ENCODE measurements at regions not wholly inside any gene's neighbourhood (a gene's known extent, or its start where the extent isn't known, plus 50 kb on each side); places are given as distances from the start of the nearest gene placed in this dataset.
"Not testable (repeated sequence)": the region's sequence is repeated elsewhere in the genome, so short reads cannot be mapped to it uniquely, and the experiment has no call there.

GRCh38 chr6:105862936-105863607 is 223.1 kb upstream of the PRDM1 start:
- no peak overlapping the region for H3K27ac ChIP-seq (ENCODE audit: insufficient read depth, low read depth, low read length)
- no peaks in the 10 kb centered on the region for H3K36me3 ChIP-seq (ENCODE audit: control insufficient read depth in 2 of 2, extremely low read depth in 1 of 2, insufficient read depth in 2 of 2, low read length in 2 of 2)
- H3K79me2 ChIP-seq (ENCODE audit: control insufficient read depth, insufficient read depth, low read length): no peaks in the 10 kb centered on the region
- intact Hi-C loops (cut with micrococcal nuclease): no loop called here
- ChIA-PET POLR2A (no interaction called here), CTCF (no interaction called here)
- BruUV-seq (replicated peaks): no TSS peak
- no peaks in the 10 kb centered on the region for H3K4me1 ChIP-seq (ENCODE audit: control insufficient read depth, extremely low read depth, insufficient read depth, low read length)
- no peaks in the 10 kb centered on the region for H3K9me1 ChIP-seq (replicated peaks; ENCODE audit: control insufficient read depth, extremely low read depth, insufficient read depth, low read length)
- DNase-seq (ENCODE audit: low read depth, low spot score) (no peak), FAIRE-seq (no peak)
- no peaks in the 10 kb centered on the region for H3K27me3 ChIP-seq (ENCODE audit: control insufficient read depth in 2 of 2, insufficient read depth in 2 of 2, low read length in 2 of 2)
- dilution Hi-C loops (cut with MboI; ENCODE audit: extremely low pct_ligation_motif_present, low sequenced_read_pairs): no loop called here
- H2AFZ ChIP-seq (ENCODE audit: low read depth, low read length): no peak overlapping the region
- TF ChIP-seq MAX (IDR thresholded peaks at IDR 0.05; ENCODE audit: insufficient read depth, insufficient read length): no peak
- no peak for TF ChIP-seq EZH2 (IDR thresholded peaks at IDR 0.05; ENCODE audit: borderline replicate concordance, low read depth, low read length, severe bottlenecking)
- TF ChIP-seq POLR2AphosphoS5 (IDR thresholded peaks at IDR 0.05; ENCODE audit: insufficient read depth, low read depth, low read length): no peak
- TF ChIP-seq POLR2A (IDR thresholded peaks at IDR 0.05; ENCODE audit: low read depth, low read length): no peak
- no peak for TF ChIP-seq CTCF (IDR thresholded peaks at IDR 0.05; ENCODE audit: extremely low read depth in 1 of 2, insufficient read depth in 1 of 2, low read depth in 1 of 2, low read length in 2 of 2)
- no peak for TF ChIP-seq JUN (IDR thresholded peaks at IDR 0.05; ENCODE audit: borderline replicate concordance, insufficient read depth, insufficient read length, low read depth)
- TF ChIP-seq MYC (IDR thresholded peaks at IDR 0.05; ENCODE audit: low read depth, low read length): no peak
- TF ChIP-seq GATA2 (IDR thresholded peaks at IDR 0.05; ENCODE audit: insufficient read depth, insufficient read length, low read depth, low read length): no peak
- no peak for TF ChIP-seq FOS (IDR thresholded peaks at IDR 0.05; ENCODE audit: borderline replicate concordance, insufficient read depth, low read length)
- no peak overlapping the region for H3K9ac ChIP-seq (replicated peaks; ENCODE audit: extremely low read depth, insufficient read depth, low read length)
- H3K4me2 ChIP-seq (ENCODE audit: insufficient read depth, low read length): no peak overlapping the region
- no peak overlapping the region for H3K4me3 ChIP-seq (replicated peaks in 1 of 3; ENCODE audit: insufficient read depth in 1 of 3, low read depth in 1 of 3, low read length in 3 of 3)
- no peaks in the 10 kb centered on the region for H3K9me3 ChIP-seq (replicated peaks; ENCODE audit: control insufficient read depth, insufficient read depth, low read length)
- no peaks in the 10 kb centered on the region for H4K20me1 ChIP-seq (replicated peaks; ENCODE audit: control insufficient read depth, extremely low read depth, insufficient read depth, low read length)

- H3K79me2 ChIP-seq (ENCODE audit: control insufficient read depth, insufficient read depth, low read length); H4K20me1 ChIP-seq (replicated peaks; ENCODE audit: control insufficient read depth, extremely low read depth, insufficient read depth, low read length); BruUV-seq (replicated peaks); FAIRE-seq; DNase-seq (ENCODE audit: low read depth, low spot score); H3K27me3 ChIP-seq (ENCODE audit: control insufficient read depth in 2 of 2, insufficient read depth in 2 of 2, low read length in 2 of 2); H2AFZ ChIP-seq (ENCODE audit: low read depth, low read length); H3K9me1 ChIP-seq (replicated peaks; ENCODE audit: control insufficient read depth, extremely low read depth, insufficient read depth, low read length); H3K4me2 ChIP-seq (ENCODE audit: insufficient read depth, low read length); CTCF ChIA-PET; H3K4me1 ChIP-seq (ENCODE audit: control insufficient read depth, extremely low read depth, insufficient read depth, low read length); H3K27ac ChIP-seq (ENCODE audit: insufficient read depth, low read depth, low read length); intact Hi-C loops (cut with micrococcal nuclease); H3K36me3 ChIP-seq (ENCODE audit: control insufficient read depth in 2 of 2, extremely low read depth in 1 of 2, insufficient read depth in 2 of 2, low read length in 2 of 2); POLR2A ChIA-PET; H3K9ac ChIP-seq (replicated peaks; ENCODE audit: extremely low read depth, insufficient read depth, low read length); H3K9me3 ChIP-seq (replicated peaks; ENCODE audit: control insufficient read depth, insufficient read depth, low read length); H3K4me3 ChIP-seq (replicated peaks in 1 of 3; ENCODE audit: insufficient read depth in 1 of 3, low read depth in 1 of 3, low read length in 3 of 3); dilution Hi-C loops (cut with MboI; ENCODE audit: extremely low pct_ligation_motif_present, low sequenced_read_pairs): not testable (repeated sequence)
Observed at GRCh38 chr6:105860927-105861326, 225.2 kb upstream of the PRDM1 start.
